HT1080 (cell line): ENCODE measurements at regions not wholly inside any gene's neighbourhood (a gene's known extent, or its start where the extent isn't known, plus 50 kb on each side); places are given as distances from the start of the nearest gene placed in this dataset. TPM values are rescaled to one million over a fixed set of nuclear protein-coding genes. Genes with fewer than 3 reads are reported as not detected.

Experiments used
- DNase-seq: peaks from one replicate; pipeline ENCODE4 v3.0.0-alpha.2; 2015; ENCODE audit warnings: low read depth
- small RNA-seq: library from RNA; depleted of rRNA; stranded (forward); fragments of <200 nt; gene quantifications from one replicate; pipeline ENCODE3, GENCODE V24; 2014

- DNase-seq: no peak
Measured at GRCh38 chr12:116482179-116482578, 77.0 kb upstream of the MAP1LC3B2 start.

GRCh38 chr12:116482859-116483258 is 76.3 kb upstream of the MAP1LC3B2 start:
- DNase-seq: no peak

GRCh38 chr12:116483959-116484750 is 75.0 kb upstream of the MAP1LC3B2 start:
- DNase-seq: no peak

- no peak for DNase-seq
Measured at GRCh38 chr12:116484807-116485206, 74.4 kb upstream of the MAP1LC3B2 start.

GRCh38 chr12:116489116-116489515 is 70.1 kb upstream of the MAP1LC3B2 start:
- no peak for DNase-seq

- DNase-seq: no peak
Measured at GRCh38 chr12:116490471-116490870, 68.7 kb upstream of the MAP1LC3B2 start.

- DNase-seq: peak; percentile 87
Measured at GRCh38 chr12:116492703-116493324, 66.4 kb upstream of the MAP1LC3B2 start.

GRCh38 chr12:116495260-116495659 is 63.9 kb upstream of the MAP1LC3B2 start:
- peak; percentile 67 for DNase-seq

GRCh38 chr12:116497051-116497591 is 62.1 kb upstream of the MAP1LC3B2 start:
- DNase-seq: no peak

GRCh38 chr12:116498471-116498870 is 60.7 kb upstream of the MAP1LC3B2 start:
- no peak for DNase-seq

- DNase-seq: no peak
Measured at GRCh38 chr12:116502141-116502725, 56.9 kb upstream of the MAP1LC3B2 start.

- DNase-seq: no peak
Measured at GRCh38 chr12:116502989-116503496, 56.1 kb upstream of the MAP1LC3B2 start.

GRCh38 chr12:116504438-116504837 is 54.7 kb upstream of the MAP1LC3B2 start:
- no peak for DNase-seq

- no peak for DNase-seq
Measured at GRCh38 chr12:116506697-116507064, 52.5 kb upstream of the MAP1LC3B2 start.

- DNase-seq: no peak
Measured at GRCh38 chr12:116508145-116509121, 50.7 kb upstream of the MAP1LC3B2 start.

Small RNA genes lying in the stretch of these regions (small RNA-seq; reads per million reads assigned to genes)
- not detected for gene MIR4472-2
